ENCODE measurements at regions not wholly inside any gene's neighbourhood (a gene's known extent, or its start where the extent isn't known, plus 50 kb on each side); places are given as distances from the start of the nearest gene placed in this dataset.

GRCh38 chr1:103171041-103171590 is 62.8 kb upstream of the COL11A1 start:
- no peaks in the 10 kb centered on the region for H3K9me3 Mint-ChIP-seq (ENCODE audit: unreplicated experiment)
- no peak for DNase-seq
- no peaks in the 10 kb centered on the region for H3K27me3 Mint-ChIP-seq (ENCODE audit: unreplicated experiment)
- no peak overlapping the region for H3K27ac Mint-ChIP-seq (ENCODE audit: unreplicated experiment)
- no peak for TF ChIP-seq CTCF (IDR thresholded peaks at IDR 0.05; ENCODE audit: partially characterized antibody, unreplicated experiment)
- H3K36me3 Mint-ChIP-seq (ENCODE audit: unreplicated experiment), result no peaks in the 10 kb centered on the region
- H3K4me1 Mint-ChIP-seq (ENCODE audit: low read depth, unreplicated experiment), result no peaks in the 10 kb centered on the region
- no peak overlapping the region for H3K4me3 Mint-ChIP-seq (ENCODE audit: unreplicated experiment)

- no peak overlapping the region for H3K4me3 Mint-ChIP-seq (ENCODE audit: unreplicated experiment)
- H3K36me3 Mint-ChIP-seq (ENCODE audit: unreplicated experiment), result no peaks in the 10 kb centered on the region
- H3K27me3 Mint-ChIP-seq (ENCODE audit: unreplicated experiment), result no peaks in the 10 kb centered on the region
Measured at GRCh38 chr1:103170609-103171008, 62.3 kb upstream of the COL11A1 start.

GRCh38 chr1:103162360-103162759 is 54.0 kb upstream of the COL11A1 start:
- DNase-seq, result no peak
- H3K36me3 Mint-ChIP-seq (ENCODE audit: unreplicated experiment), result no peaks in the 10 kb centered on the region
- H3K9me3 Mint-ChIP-seq (ENCODE audit: unreplicated experiment), result no peaks in the 10 kb centered on the region
- H3K27ac Mint-ChIP-seq (ENCODE audit: unreplicated experiment), result no peak overlapping the region
- no peak overlapping the region for H3K4me3 Mint-ChIP-seq (ENCODE audit: unreplicated experiment)
- no peaks in the 10 kb centered on the region for H3K4me1 Mint-ChIP-seq (ENCODE audit: low read depth, unreplicated experiment)
- no peak for TF ChIP-seq CTCF (IDR thresholded peaks at IDR 0.05; ENCODE audit: partially characterized antibody, unreplicated experiment)
- no peaks in the 10 kb centered on the region for H3K27me3 Mint-ChIP-seq (ENCODE audit: unreplicated experiment)

More at GRCh38 chr1:103170609-103171008, 62.3 kb upstream of the COL11A1 start:
- no peak overlapping the region for H3K27ac Mint-ChIP-seq (ENCODE audit: unreplicated experiment)
- H3K4me1 Mint-ChIP-seq (ENCODE audit: low read depth, unreplicated experiment), result no peaks in the 10 kb centered on the region
- H3K9me3 Mint-ChIP-seq (ENCODE audit: unreplicated experiment), result no peaks in the 10 kb centered on the region
- DNase-seq, result no peak
- TF ChIP-seq CTCF (IDR thresholded peaks at IDR 0.05; ENCODE audit: partially characterized antibody, unreplicated experiment), result no peak

- Mint-ChIP-seq H3K27ac (ENCODE audit: unreplicated experiment) (no peak overlapping the region), H3K9me3 (ENCODE audit: unreplicated experiment) (no peaks in the 10 kb centered on the region), H3K4me1 (ENCODE audit: low read depth, unreplicated experiment) (no peaks in the 10 kb centered on the region), H3K4me3 (ENCODE audit: unreplicated experiment) (no peak overlapping the region), H3K27me3 (ENCODE audit: unreplicated experiment) (no peaks in the 10 kb centered on the region), H3K36me3 (ENCODE audit: unreplicated experiment) (no peaks in the 10 kb centered on the region)
- no peak for DNase-seq
- no peak for TF ChIP-seq CTCF (IDR thresholded peaks at IDR 0.05; ENCODE audit: partially characterized antibody, unreplicated experiment)
Measured at GRCh38 chr1:103160281-103160680, 52.0 kb upstream of the COL11A1 start.

Measured in glutamatergic neuron (in vitro differentiated cells).